ENCODE measurements at regions not wholly inside any gene's neighbourhood (a gene's known extent, or its start where the extent isn't known, plus 50 kb on each side); places are given as distances from the start of the nearest gene placed in this dataset.

DNA sequence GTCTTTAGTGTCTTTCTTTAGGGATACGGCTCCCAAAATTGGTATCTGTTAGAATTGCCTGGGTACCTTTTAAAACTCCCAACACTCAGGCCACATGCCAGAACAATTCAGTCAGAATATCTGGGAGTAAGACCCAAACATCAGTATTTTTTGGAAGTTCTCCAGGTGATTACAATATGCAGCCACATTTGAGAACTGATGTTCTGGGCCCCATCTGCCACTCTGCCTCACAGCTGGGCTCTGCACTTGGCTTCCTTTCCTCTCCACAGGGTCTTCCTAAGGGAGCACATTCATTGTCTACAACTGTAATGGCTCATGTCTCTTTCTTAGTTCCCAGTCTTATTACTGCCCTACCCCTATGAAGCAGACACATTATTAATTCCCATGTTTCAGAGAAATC is 394.5 kb downstream of the MFSD1 start:
- TF ChIP-seq CTCF (conservative IDR thresholded peaks at IDR 0.05; ENCODE audit: control insufficient read depth, insufficient read depth, low read depth, low read length), result no peak
- peak; percentile 30 for DNase-seq (ENCODE audit: low read depth)
- no peak overlapping the region for H3K4me3 ChIP-seq (ENCODE audit: control insufficient read depth, low read depth, low read length)

- DNase-seq (ENCODE audit: low read depth), result peak; percentile 66
- no peak for TF ChIP-seq CTCF (conservative IDR thresholded peaks at IDR 0.05; ENCODE audit: control insufficient read depth, insufficient read depth, low read depth, low read length)
- H3K4me3 ChIP-seq (ENCODE audit: control insufficient read depth, low read depth, low read length), result no peak overlapping the region
Measured at GRCh38 chr3:159200176-159200575, 398.3 kb downstream of the MFSD1 start.

- H3K4me3 ChIP-seq (ENCODE audit: control insufficient read depth, low read depth, low read length), result no peak overlapping the region
- DNase-seq (ENCODE audit: low read depth), result no peak
- TF ChIP-seq CTCF (conservative IDR thresholded peaks at IDR 0.05; ENCODE audit: control insufficient read depth, insufficient read depth, low read depth, low read length), result no peak
Measured at GRCh38 chr3:159208050-159208449, 406.2 kb downstream of the MFSD1 start.

DNA sequence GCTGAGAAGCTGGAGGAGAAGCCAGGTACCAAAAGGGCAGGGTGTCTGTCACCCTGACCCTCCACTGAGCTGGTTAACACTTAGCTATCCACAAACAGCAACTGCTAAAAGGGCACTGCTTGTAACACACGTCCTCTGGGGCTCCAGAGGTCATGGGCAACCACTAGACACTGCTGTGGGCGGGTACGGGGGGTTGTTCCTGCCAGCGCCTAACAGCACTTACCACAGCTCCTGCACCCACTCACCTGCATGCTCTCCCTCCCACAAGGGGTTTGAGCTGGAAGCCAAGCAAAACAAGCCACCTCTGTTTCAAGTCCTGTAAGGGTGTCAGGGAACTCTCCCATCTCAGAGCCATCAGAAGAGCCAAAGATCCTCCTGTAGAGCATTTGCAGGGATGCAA is 407.6 kb downstream of the MFSD1 start:
- TF ChIP-seq CTCF (conservative IDR thresholded peaks at IDR 0.05; ENCODE audit: control insufficient read depth, insufficient read depth, low read depth, low read length), result no peak
- no peak for DNase-seq (ENCODE audit: low read depth)
- no peak overlapping the region for H3K4me3 ChIP-seq (ENCODE audit: control insufficient read depth, low read depth, low read length)

DNA sequence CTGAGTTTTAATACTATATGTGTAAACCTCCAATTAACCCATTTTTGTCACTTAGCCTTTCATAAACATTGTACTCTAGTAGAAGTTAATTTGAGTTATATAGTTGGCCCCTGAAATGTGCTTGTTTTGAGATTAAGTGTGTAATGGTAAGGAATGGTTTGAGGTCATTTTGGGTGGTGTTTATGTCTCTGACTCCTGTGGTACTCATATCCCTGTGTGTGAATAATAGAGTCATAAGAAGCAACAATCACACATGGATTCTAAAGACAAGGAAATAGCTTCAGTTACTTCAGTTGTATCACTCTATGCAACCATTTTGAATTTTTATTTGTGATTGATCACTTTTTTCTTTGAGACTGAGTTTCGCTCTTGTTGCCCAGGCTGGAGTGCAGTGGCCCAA is 408.5 kb downstream of the MFSD1 start:
- no peak overlapping the region for H3K4me3 ChIP-seq (ENCODE audit: control insufficient read depth, low read depth, low read length)
- TF ChIP-seq CTCF (conservative IDR thresholded peaks at IDR 0.05; ENCODE audit: control insufficient read depth, insufficient read depth, low read depth, low read length), result no peak
- peak; percentile 41 for DNase-seq (ENCODE audit: low read depth)

DNA sequence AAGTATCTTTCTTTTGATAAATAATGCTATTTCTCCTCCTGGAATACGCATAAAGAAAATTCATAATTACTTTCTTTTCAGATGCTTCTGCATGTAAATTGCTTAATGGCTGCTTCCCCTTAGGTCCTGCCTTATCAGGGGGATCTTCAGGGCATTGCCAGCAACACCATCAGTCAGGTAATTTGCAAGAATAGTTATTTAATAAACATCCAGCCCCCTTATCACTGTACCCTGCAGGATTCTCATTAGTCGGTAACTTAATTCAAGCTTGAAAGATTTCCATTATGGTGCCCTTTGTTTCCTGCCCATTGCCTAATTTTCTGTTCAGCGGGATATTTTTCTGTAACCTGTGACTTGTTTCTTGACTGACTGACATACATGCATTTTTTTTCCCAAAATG is 414.5 kb downstream of the MFSD1 start:
- H3K4me3 ChIP-seq (ENCODE audit: control insufficient read depth, low read depth, low read length), result no peak overlapping the region
- no peak for DNase-seq (ENCODE audit: low read depth)
- TF ChIP-seq CTCF (conservative IDR thresholded peaks at IDR 0.05; ENCODE audit: control insufficient read depth, insufficient read depth, low read depth, low read length), result no peak

- DNase-seq (ENCODE audit: low read depth), result no peak
- no peak for TF ChIP-seq CTCF (conservative IDR thresholded peaks at IDR 0.05; ENCODE audit: control insufficient read depth, insufficient read depth, low read depth, low read length)
Measured at GRCh38 chr3:159219231-159219630, 417.4 kb downstream of the MFSD1 start.

More at GRCh38 chr3:159219231-159219630, 417.4 kb downstream of the MFSD1 start:
- no peak overlapping the region for H3K4me3 ChIP-seq (ENCODE audit: control insufficient read depth, low read depth, low read length)

All from fibroblast of mammary gland (primary cell).